Ramos (cell line): ENCODE measurements at regions not wholly inside any gene's neighbourhood (a gene's known extent, or its start where the extent isn't known, plus 50 kb on each side); places are given as distances from the start of the nearest gene placed in this dataset.
"Not testable (repeated sequence)": the region's sequence is repeated elsewhere in the genome, so short reads cannot be mapped to it uniquely, and the experiment has no call there.

Source experiments
- in situ Hi-C: fragments of 300-500 bp; cut with MboI; formaldehyde crosslinking; loops from one replicate; pipeline ENCODE4 v1.14.3; 2022; ENCODE audit warnings: low sequenced_read_pairs; ENCODE audit not compliant: unreplicated experiment

- in situ Hi-C loops: no loop called here
Measured at GRCh38 chr2:136715146-136715545, 50.2 kb upstream of the THSD7B start.

- in situ Hi-C loops: no loop called here
Measured at GRCh38 chr2:136714452-136714951, 50.8 kb upstream of the THSD7B start.

- in situ Hi-C loops: no loop called here
Measured at GRCh38 chr2:136713739-136714138, 51.6 kb upstream of the THSD7B start.

GRCh38 chr2:136705336-136705735 is 60.0 kb upstream of the THSD7B start:
- in situ Hi-C loops: no loop called here

- in situ Hi-C loops: no loop called here
Measured at GRCh38 chr2:136703214-136703613, 62.1 kb upstream of the THSD7B start.

- in situ Hi-C loops: no loop called here
Measured at GRCh38 chr2:136696438-136696837, 68.9 kb upstream of the THSD7B start.

- in situ Hi-C loops: no loop called here
Measured at GRCh38 chr2:136693966-136694365, 71.4 kb upstream of the THSD7B start.

GRCh38 chr2:136680079-136680478 is 85.3 kb upstream of the THSD7B start:
- in situ Hi-C loops: not testable (repeated sequence)

- in situ Hi-C loops: no loop called here
Measured at GRCh38 chr2:136665736-136666135, 99.6 kb upstream of the THSD7B start.

GRCh38 chr2:136664713-136665405 is 100.5 kb upstream of the THSD7B start:
- in situ Hi-C loops: no loop called here

- in situ Hi-C loops: no loop called here
Measured at GRCh38 chr2:136658201-136658600, 107.1 kb upstream of the THSD7B start.

- in situ Hi-C loops: no loop called here
Measured at GRCh38 chr2:136653861-136654260, 111.5 kb upstream of the THSD7B start.

GRCh38 chr2:136651456-136652010 is 113.8 kb upstream of the THSD7B start:
- in situ Hi-C loops: no loop called here

- in situ Hi-C loops: no loop called here
Measured at GRCh38 chr2:136647039-136647438, 118.3 kb upstream of the THSD7B start.

GRCh38 chr2:136645236-136645828 is 120.0 kb upstream of the THSD7B start:
- in situ Hi-C loops: no loop called here

- in situ Hi-C loops: no loop called here
Measured at GRCh38 chr2:136639651-136640050, 125.7 kb upstream of the THSD7B start.

GRCh38 chr2:136638193-136638592 is 127.2 kb upstream of the THSD7B start:
- in situ Hi-C loops: no loop called here

GRCh38 chr2:136637402-136637801 is 127.9 kb upstream of the THSD7B start:
- in situ Hi-C loops: no loop called here

GRCh38 chr2:136628490-136628889 is 136.9 kb upstream of the THSD7B start:
- in situ Hi-C loops: no loop called here

- in situ Hi-C loops: no loop called here
Measured at GRCh38 chr2:136613096-136613495, 152.2 kb upstream of the THSD7B start.

- in situ Hi-C loops: no loop called here
Measured at GRCh38 chr2:136612079-136612478, 153.3 kb upstream of the THSD7B start.

- in situ Hi-C loops: no loop called here
Measured at GRCh38 chr2:136611451-136611850, 153.9 kb upstream of the THSD7B start.
